A673 (cell line): ENCODE measurements at regions not wholly inside any gene's neighbourhood (a gene's known extent, or its start where the extent isn't known, plus 50 kb on each side); places are given as distances from the start of the nearest gene placed in this dataset.

ENCODE experiments used
- BruUV-seq: library from RNA; stranded (reverse); fragments of 400-500 nt; replicated peaks from 2 replicates; lab custom pipeline; 2021; lab: Mats Ljungman, UMichigan
- CTCF ChIA-PET: fragments of 300-600 bp; sonication (Branson Sonifier 250); formaldehyde crosslinking; loops from one replicate; lab custom pipeline; 2022; ENCODE audit warnings: antibody characterized with exemption; lab: Charles Lee
- POLR2A ChIA-PET: fragments of 300-600 bp; sonication (Branson Sonifier 250); formaldehyde crosslinking; loops from one replicate; lab custom pipeline; 2022; ENCODE audit warnings: antibody characterized with exemption; ENCODE audit not compliant: low non-redundant PET; lab: Charles Lee
- DNase-seq: peaks from one replicate; pipeline ENCODE4 v3.0.0-alpha.2; 2015; ENCODE audit warnings: low spot score
- H3K27ac ChIP-seq: fragments of 200-600 bp; sonication (generic); 2 replicates; pipeline ENCODE4 v1.5.1; 2016; ENCODE audit warnings: mixed run types, low read depth, mild to moderate bottlenecking, mixed read lengths, antibody characterized with exemption, low read length; ENCODE audit not compliant: poor library complexity, severe bottlenecking
- H3K27me3 ChIP-seq: fragments of 200-600 bp; sonication (generic); replicated peaks from 2 replicates; pipeline ENCODE4 v1.6.1; 2017; ENCODE audit warnings: mixed run types, low read depth, mild to moderate bottlenecking, mixed read lengths, antibody characterized with exemption, low read length; ENCODE audit not compliant: insufficient read depth, poor library complexity
- H3K36me3 ChIP-seq: fragments of 200-600 bp; sonication (generic); 2 replicates; pipeline ENCODE4 v1.6.1; 2016; ENCODE audit warnings: mixed run types, mild to moderate bottlenecking, mixed read lengths, antibody characterized with exemption, low read length; ENCODE audit not compliant: insufficient read depth, poor library complexity, severe bottlenecking
- H3K4me1 ChIP-seq: fragments of 200-600 bp; sonication (generic); 2 replicates; pipeline ENCODE4 v1.6.1; 2017; ENCODE audit warnings: mixed run types, mild to moderate bottlenecking, mixed read lengths, antibody characterized with exemption, low read length; ENCODE audit not compliant: insufficient read depth, poor library complexity, severe bottlenecking
- H3K4me3 ChIP-seq: fragments of 200-600 bp; sonication (generic); 2 replicates; pipeline ENCODE4 v1.5.1; 2016; ENCODE audit warnings: low read depth, mixed run types, mild to moderate bottlenecking, mixed read lengths, low read length; ENCODE audit not compliant: poor library complexity, severe bottlenecking
- H3K9me3 ChIP-seq: fragments of 200-600 bp; sonication (generic); 2 replicates; pipeline ENCODE4 v1.6.1; 2016; ENCODE audit warnings: mixed run types, low read depth, mild to moderate bottlenecking, mixed read lengths, antibody characterized with exemption, low read length; ENCODE audit not compliant: poor library complexity, severe bottlenecking
- EZH2 ChIP-seq: fragments of 200-600 bp; sonication (generic); IDR thresholded peaks from 2 replicates; pipeline ENCODE4 v1.6.1; 2017; ENCODE audit warnings: borderline replicate concordance, low read depth, mild to moderate bottlenecking, mixed read lengths, antibody characterized with exemption, low read length; ENCODE audit not compliant: poor library complexity, severe bottlenecking
- intact Hi-C: fragments of 100-400 bp; cut with micrococcal nuclease; formaldehyde crosslinking; loops from one replicate; pipeline ENCODE4 v1.10.0; 2022; ENCODE audit not compliant: unreplicated experiment
- TF ChIP-seq, protein P1 (sequence below): fragments of 300-800, 200-600 bp; sonication (generic); conservative IDR thresholded peaks from 2 replicates; pipeline ENCODE4 v1.5.1; 2017; ENCODE audit warnings: low read depth, mild to moderate bottlenecking, antibody characterized with exemption, low read length, moderate library complexity, mixed read lengths

DNA sequence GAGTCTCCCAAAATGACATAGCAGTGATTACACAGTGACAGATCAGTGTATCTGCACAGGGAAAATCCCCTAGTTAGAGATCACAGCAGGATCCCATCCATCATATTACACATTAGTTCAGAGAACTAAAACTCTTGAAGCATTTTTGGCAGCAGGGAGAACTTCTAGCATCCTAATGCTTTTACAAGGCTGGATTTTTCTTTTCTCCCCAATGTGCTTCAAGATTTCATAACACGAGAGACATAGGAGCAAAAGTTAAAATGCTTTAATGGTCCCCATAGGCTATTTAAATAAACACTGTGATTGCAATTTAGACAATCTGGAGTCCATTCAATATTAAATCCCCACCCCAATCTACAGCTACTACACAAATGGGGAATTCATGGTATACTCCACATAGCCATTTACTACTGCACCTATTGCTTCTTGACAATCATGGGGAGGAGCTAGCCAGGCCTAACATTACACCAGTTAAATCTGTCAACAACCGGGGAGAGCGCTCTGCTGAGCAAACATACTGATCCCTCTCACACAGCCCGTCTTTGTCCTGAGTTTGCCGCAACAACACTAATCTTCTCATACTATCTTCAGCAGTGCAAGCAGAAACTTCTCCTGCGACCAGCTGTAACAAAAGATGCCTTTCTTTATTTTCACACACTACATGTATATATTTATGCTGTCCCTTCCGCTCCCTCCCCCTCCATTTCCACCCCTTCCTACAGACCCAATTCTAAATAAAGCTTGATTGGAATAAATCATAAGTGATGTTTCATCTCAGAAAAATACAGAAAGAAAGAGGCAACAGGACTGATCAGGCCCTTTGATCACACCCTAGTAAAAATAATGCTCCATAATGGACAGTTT, 120.3 kb upstream of the SOX5 start:
- ChIA-PET POLR2A (no interaction called here), CTCF (no interaction called here)
- peak; percentile 77 for DNase-seq
- no peaks in the 10 kb centered on the region for H3K9me3 ChIP-seq
- no peak for TF ChIP-seq EZH2
- TF ChIP-seq, protein P1, sequence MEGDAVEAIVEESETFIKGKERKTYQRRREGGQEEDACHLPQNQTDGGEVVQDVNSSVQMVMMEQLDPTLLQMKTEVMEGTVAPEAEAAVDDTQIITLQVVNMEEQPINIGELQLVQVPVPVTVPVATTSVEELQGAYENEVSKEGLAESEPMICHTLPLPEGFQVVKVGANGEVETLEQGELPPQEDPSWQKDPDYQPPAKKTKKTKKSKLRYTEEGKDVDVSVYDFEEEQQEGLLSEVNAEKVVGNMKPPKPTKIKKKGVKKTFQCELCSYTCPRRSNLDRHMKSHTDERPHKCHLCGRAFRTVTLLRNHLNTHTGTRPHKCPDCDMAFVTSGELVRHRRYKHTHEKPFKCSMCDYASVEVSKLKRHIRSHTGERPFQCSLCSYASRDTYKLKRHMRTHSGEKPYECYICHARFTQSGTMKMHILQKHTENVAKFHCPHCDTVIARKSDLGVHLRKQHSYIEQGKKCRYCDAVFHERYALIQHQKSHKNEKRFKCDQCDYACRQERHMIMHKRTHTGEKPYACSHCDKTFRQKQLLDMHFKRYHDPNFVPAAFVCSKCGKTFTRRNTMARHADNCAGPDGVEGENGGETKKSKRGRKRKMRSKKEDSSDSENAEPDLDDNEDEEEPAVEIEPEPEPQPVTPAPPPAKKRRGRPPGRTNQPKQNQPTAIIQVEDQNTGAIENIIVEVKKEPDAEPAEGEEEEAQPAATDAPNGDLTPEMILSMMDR: no peak
- peaks cover 30% of the 10 kb centered on the region for H3K4me1 ChIP-seq
- BruUV-seq: no TSS peak
- no peaks in the 10 kb centered on the region for H3K27me3 ChIP-seq
- H3K4me3 ChIP-seq: no peak overlapping the region
- intact Hi-C loops: no loop called here
- no peaks in the 10 kb centered on the region for H3K36me3 ChIP-seq
- peak overlapping the region; percentile 60 for H3K27ac ChIP-seq

DNA sequence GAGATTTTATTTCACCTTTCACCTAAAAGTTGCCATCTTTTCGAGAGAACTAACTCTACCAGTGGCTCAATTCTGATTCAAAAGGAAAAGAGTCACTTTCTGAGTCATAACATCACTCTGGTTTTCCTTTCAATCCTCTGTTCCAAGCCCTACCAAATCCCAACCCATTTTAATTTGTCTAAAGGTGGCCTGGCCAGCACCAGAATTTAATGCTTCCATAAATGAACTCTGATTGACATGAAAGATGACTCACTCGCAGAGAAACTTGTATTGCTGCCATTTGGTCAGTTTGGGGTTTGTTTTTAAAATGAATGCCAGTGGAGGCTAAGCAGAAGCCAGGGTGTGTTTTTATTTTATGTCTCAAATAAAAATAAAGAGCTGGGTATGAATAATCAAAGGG, 117.4 kb upstream of the SOX5 start:
- peaks cover 51% of the 10 kb centered on the region for H3K4me1 ChIP-seq
- H3K9me3 ChIP-seq: no peaks in the 10 kb centered on the region
- no TSS peak for BruUV-seq
- intact Hi-C loops: no loop called here
- ChIA-PET POLR2A (no interaction called here), CTCF (no interaction called here)
- H3K4me3 ChIP-seq: no peak overlapping the region
- H3K27ac ChIP-seq: no peak overlapping the region
- no peaks in the 10 kb centered on the region for H3K27me3 ChIP-seq
- TF ChIP-seq, protein P1: no peak
- no peak for TF ChIP-seq EZH2
- DNase-seq: peak; percentile 16
- H3K36me3 ChIP-seq: no peaks in the 10 kb centered on the region

DNA sequence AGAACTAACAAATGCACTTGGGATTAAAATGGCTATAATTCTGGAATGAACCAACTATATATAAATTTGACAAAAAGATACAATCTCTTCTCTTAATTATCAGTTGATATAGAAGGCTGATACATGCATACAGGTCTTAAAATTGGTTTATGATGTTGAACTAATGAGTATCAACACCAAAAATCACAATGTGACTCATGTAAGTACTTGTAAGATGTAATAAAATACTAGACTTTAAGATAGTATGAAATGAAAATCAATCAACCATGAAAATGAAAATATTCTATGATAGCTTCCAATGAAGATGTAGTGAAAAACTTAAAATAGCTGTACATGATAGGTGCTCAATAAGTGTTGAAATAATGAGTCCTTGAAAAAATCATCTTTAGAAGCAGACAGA, 116.6 kb upstream of the SOX5 start:
- H3K4me1 ChIP-seq: peaks cover 51% of the 10 kb centered on the region
- H3K27me3 ChIP-seq: no peaks in the 10 kb centered on the region
- H3K36me3 ChIP-seq: no peaks in the 10 kb centered on the region
- no peaks in the 10 kb centered on the region for H3K9me3 ChIP-seq
- TF ChIP-seq, protein P1: no peak
- no peak for TF ChIP-seq EZH2
- DNase-seq: no peak
- H3K4me3 ChIP-seq: no peak overlapping the region
- H3K27ac ChIP-seq: no peak overlapping the region
- CTCF ChIA-PET: no interaction called here
- intact Hi-C loops: no loop called here
- POLR2A ChIA-PET: no interaction called here
- no TSS peak for BruUV-seq
